ENCODE measurements at regions not wholly inside any gene's neighbourhood (a gene's known extent, or its start where the extent isn't known, plus 50 kb on each side); places are given as distances from the start of the nearest gene placed in this dataset.

- intact Hi-C loops (cut with DNase I), result no loop called here
- H3K36me3 ChIP-seq (ENCODE audit: control insufficient read depth in 2 of 3, insufficient read depth in 3 of 3, low read length in 3 of 3), result no peaks in the 10 kb centered on the region
- no peak overlapping the region for H3K27ac ChIP-seq (ENCODE audit: low read depth in 2 of 2, low read length in 2 of 2)
- H3K9me3 ChIP-seq (ENCODE audit: control insufficient read depth in 2 of 3, insufficient read depth in 1 of 3, low read length in 3 of 3), result no peaks in the 10 kb centered on the region
- H3K4me3 ChIP-seq (ENCODE audit: low read length in 3 of 3), result no peak overlapping the region
- DNase-seq (no peak), FAIRE-seq (no peak)
- H3K4me1 ChIP-seq (ENCODE audit: control insufficient read depth in 2 of 3, insufficient read depth in 2 of 3, low read depth in 1 of 3, low read length in 3 of 3), result no peaks in the 10 kb centered on the region
- no peaks in the 10 kb centered on the region for H3K27me3 ChIP-seq (ENCODE audit: control insufficient read depth, insufficient read depth, low read length)
- no peak overlapping the region for H3K9ac ChIP-seq (ENCODE audit: low read length in 3 of 3)
- TF ChIP-seq, protein P1, sequence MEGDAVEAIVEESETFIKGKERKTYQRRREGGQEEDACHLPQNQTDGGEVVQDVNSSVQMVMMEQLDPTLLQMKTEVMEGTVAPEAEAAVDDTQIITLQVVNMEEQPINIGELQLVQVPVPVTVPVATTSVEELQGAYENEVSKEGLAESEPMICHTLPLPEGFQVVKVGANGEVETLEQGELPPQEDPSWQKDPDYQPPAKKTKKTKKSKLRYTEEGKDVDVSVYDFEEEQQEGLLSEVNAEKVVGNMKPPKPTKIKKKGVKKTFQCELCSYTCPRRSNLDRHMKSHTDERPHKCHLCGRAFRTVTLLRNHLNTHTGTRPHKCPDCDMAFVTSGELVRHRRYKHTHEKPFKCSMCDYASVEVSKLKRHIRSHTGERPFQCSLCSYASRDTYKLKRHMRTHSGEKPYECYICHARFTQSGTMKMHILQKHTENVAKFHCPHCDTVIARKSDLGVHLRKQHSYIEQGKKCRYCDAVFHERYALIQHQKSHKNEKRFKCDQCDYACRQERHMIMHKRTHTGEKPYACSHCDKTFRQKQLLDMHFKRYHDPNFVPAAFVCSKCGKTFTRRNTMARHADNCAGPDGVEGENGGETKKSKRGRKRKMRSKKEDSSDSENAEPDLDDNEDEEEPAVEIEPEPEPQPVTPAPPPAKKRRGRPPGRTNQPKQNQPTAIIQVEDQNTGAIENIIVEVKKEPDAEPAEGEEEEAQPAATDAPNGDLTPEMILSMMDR (IDR thresholded peaks at IDR 0.05; ENCODE audit: borderline replicate concordance, extremely low read depth, insufficient read depth), result no peak
Measured at GRCh38 chr11:39674024-39674423, 1785.4 kb downstream of the LRRC4C start.

GRCh38 chr11:39668640-39669039, 1790.8 kb downstream of the LRRC4C start:
- TF ChIP-seq, protein P1 (IDR thresholded peaks at IDR 0.05; ENCODE audit: borderline replicate concordance, extremely low read depth, insufficient read depth), result no peak
- no peaks in the 10 kb centered on the region for H3K4me1 ChIP-seq (ENCODE audit: control insufficient read depth in 2 of 3, insufficient read depth in 2 of 3, low read depth in 1 of 3, low read length in 3 of 3)
- intact Hi-C loops (cut with DNase I), result no loop called here
- H3K36me3 ChIP-seq (ENCODE audit: control insufficient read depth in 2 of 3, insufficient read depth in 3 of 3, low read length in 3 of 3), result no peaks in the 10 kb centered on the region
- DNase-seq, result no peak
- H3K9me3 ChIP-seq (ENCODE audit: control insufficient read depth in 2 of 3, insufficient read depth in 1 of 3, low read length in 3 of 3), result peaks cover 0 to 7% (median 0%) of the 10 kb centered on the region in 3 donors
- H3K27me3 ChIP-seq (ENCODE audit: control insufficient read depth, insufficient read depth, low read length), result no peaks in the 10 kb centered on the region
- FAIRE-seq, result no peak
- H3K9ac ChIP-seq (ENCODE audit: low read length in 3 of 3), result no peak overlapping the region
- H3K27ac ChIP-seq (ENCODE audit: low read depth in 2 of 2, low read length in 2 of 2), result no peak overlapping the region
- H3K4me3 ChIP-seq (ENCODE audit: low read length in 3 of 3), result no peak overlapping the region

- intact Hi-C loops (cut with DNase I), result no loop called here
- no peaks in the 10 kb centered on the region for H3K36me3 ChIP-seq (ENCODE audit: control insufficient read depth in 2 of 3, insufficient read depth in 3 of 3, low read length in 3 of 3)
- no peak overlapping the region for H3K9ac ChIP-seq (ENCODE audit: low read length in 3 of 3)
- H3K27me3 ChIP-seq (ENCODE audit: control insufficient read depth, insufficient read depth, low read length), result no peaks in the 10 kb centered on the region
- TF ChIP-seq, protein P1 (IDR thresholded peaks at IDR 0.05; ENCODE audit: borderline replicate concordance, extremely low read depth, insufficient read depth), result no peak
- no peaks in the 10 kb centered on the region for H3K4me1 ChIP-seq (ENCODE audit: control insufficient read depth in 2 of 3, insufficient read depth in 2 of 3, low read depth in 1 of 3, low read length in 3 of 3)
- H3K9me3 ChIP-seq (ENCODE audit: control insufficient read depth in 2 of 3, insufficient read depth in 1 of 3, low read length in 3 of 3), result peaks cover 0 to 12% (median 0%) of the 10 kb centered on the region in 3 donors
- no peak overlapping the region for H3K27ac ChIP-seq (ENCODE audit: low read depth in 2 of 2, low read length in 2 of 2)
- H3K4me3 ChIP-seq (ENCODE audit: low read length in 3 of 3), result no peak overlapping the region
- DNase-seq (no peak), FAIRE-seq (no peak)
Measured at GRCh38 chr11:39664023-39664422, 1795.4 kb downstream of the LRRC4C start.

- TF ChIP-seq, protein P1 (IDR thresholded peaks at IDR 0.05; ENCODE audit: borderline replicate concordance, extremely low read depth, insufficient read depth), result no peak
Measured at GRCh38 chr11:39661890-39662289, 1797.6 kb downstream of the LRRC4C start.

More at GRCh38 chr11:39661890-39662289, 1797.6 kb downstream of the LRRC4C start:
- Histone ChIP-seq H3K9me3 (ENCODE audit: control insufficient read depth in 2 of 3, insufficient read depth in 1 of 3, low read length in 3 of 3) (peaks cover 0 to 10% (median 0%) of the 10 kb centered on the region in 3 donors), H3K36me3 (ENCODE audit: control insufficient read depth in 2 of 3, insufficient read depth in 3 of 3, low read length in 3 of 3) (no peaks in the 10 kb centered on the region), H3K4me1 (ENCODE audit: control insufficient read depth in 2 of 3, insufficient read depth in 2 of 3, low read depth in 1 of 3, low read length in 3 of 3) (no peaks in the 10 kb centered on the region), H3K4me3 (ENCODE audit: low read length in 3 of 3) (no peak overlapping the region), H3K27ac (ENCODE audit: low read depth in 2 of 2, low read length in 2 of 2) (no peak overlapping the region), H3K9ac (ENCODE audit: low read length in 3 of 3) (no peak overlapping the region), H3K27me3 (ENCODE audit: control insufficient read depth, insufficient read depth, low read length) (no peaks in the 10 kb centered on the region)
- DNase-seq, result no peak
- no peak for FAIRE-seq
- intact Hi-C loops (cut with DNase I), result no loop called here

Data from kidney (tissue), 13 donors.